ENCODE measurements at regions not wholly inside any gene's neighbourhood (a gene's known extent, or its start where the extent isn't known, plus 50 kb on each side); places are given as distances from the start of the nearest gene placed in this dataset.
"Not testable (repeated sequence)": the region's sequence is repeated elsewhere in the genome, so short reads cannot be mapped to it uniquely, and the experiment has no call there.

DNA sequence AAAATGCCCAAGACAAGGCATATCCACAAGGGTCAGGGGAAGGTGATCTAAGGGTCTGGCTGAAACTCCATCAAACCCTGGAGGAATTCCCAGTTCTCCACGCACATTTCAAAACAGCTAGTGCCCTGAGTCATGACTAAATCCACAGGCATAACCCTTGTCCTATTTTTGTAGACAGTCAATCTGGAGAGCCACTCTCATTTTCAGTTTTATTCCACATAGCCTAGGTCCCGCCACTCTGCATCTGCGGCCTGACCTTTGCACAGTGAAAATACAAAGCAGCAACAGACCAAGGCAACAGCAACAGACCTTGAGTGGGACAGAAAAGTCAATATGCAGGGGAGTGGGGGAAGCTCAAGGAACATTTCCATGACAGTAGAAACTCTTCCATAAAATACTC lies 201.4 kb upstream of the NPVF start:
- peak overlapping the region in 1 of 21 experiments; percentile 39 for H3K27ac ChIP-seq
- H3K4me3 ChIP-seq: no peak overlapping the region

DNA sequence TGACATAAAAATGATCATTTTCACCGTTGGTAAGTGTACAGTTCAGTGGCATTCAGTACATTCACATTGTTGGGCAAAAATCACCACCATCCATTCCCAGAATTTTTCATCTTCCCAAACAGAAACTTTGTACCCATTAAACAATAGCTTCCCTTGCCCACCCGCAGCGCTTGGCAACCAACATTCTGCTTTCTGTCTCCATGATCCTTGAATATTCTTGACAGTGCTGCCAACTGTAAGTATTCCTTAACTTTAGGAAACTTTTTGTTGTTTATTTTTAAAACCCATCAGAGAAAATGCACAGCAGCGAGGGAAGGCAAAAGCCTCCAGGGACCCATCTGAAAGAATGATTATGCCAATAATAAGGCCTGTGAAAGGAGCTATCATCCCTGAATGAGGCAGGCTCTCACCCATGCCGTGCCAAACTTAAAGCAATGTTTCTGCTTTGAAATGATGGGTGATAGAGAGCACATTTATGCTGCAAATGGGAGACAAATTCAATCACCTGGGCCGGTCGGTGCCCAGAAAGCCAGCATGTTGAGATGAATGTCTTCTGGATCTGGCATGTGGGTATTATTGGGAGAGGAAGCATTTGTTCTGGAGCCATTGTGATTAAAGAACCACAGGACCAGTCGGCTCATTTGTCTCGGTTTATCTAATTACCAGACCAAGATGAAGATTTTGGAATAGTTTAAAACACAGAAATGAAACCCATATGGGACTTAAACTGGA lies 202.1 kb upstream of the NPVF start:
- H3K27ac ChIP-seq: peak overlapping the region in 1 of 21 experiments; percentile 39
- H3K4me3 ChIP-seq: no peak overlapping the region

GRCh38 chr7:25431956-25432450 lies 203.7 kb upstream of the NPVF start:
- no peak overlapping the region for H3K27ac ChIP-seq
- no peak overlapping the region for H3K4me3 ChIP-seq

DNA sequence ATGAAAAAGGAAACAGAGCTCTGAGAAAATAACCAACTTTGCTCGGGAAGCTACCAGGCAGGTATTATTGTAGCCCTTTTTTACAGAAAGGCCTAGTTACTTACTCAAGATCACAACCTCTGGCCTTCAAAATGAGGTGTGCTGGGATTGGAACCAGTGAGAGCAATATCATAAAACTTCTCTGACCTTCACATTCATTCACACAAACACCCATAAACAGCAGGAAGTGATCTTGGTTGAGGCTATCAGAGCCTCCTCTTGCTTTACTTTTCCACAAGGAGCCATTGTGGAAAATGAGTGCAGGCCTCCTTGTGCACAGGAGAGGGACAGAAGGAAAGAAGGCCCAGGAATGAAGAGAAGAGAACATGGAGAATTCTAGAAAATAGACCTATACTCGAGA lies 204.5 kb upstream of the NPVF start:
- Histone ChIP-seq H3K4me3 (no peak overlapping the region), H3K27ac (no peak overlapping the region)

GRCh38 chr7:25436413-25436812 lies 208.1 kb upstream of the NPVF start:
- Histone ChIP-seq H3K4me3 (no peak overlapping the region), H3K27ac (no peak overlapping the region)

DNA sequence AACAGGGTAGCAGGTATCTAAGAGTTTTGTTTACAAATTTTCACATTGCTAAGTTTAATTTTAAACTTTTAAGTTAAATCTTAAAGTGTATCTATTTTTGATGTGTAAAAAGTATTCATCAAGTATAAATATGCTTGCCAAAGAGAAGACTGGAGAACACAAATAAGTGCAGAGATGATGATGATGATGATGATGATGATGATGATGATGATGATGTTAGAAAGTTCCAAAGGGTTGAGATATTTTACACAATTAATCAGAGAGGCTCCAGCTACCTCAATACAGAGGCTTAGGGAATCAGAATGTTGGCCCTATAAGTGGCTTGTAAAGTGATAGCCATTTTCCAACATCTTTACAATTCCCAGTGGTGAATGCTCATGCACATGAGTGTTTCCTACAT lies 209.0 kb upstream of the NPVF start:
- H3K4me3 ChIP-seq: no peak overlapping the region
- no peak overlapping the region for H3K27ac ChIP-seq

- no peak overlapping the region for H3K4me3 ChIP-seq
Observed at GRCh38 chr7:25444991-25445390, 216.7 kb upstream of the NPVF start.

GRCh38 chr7:25448301-25448700 lies 220.0 kb upstream of the NPVF start:
- no peak overlapping the region for H3K4me3 ChIP-seq
- no peak overlapping the region for H3K27ac ChIP-seq

More at GRCh38 chr7:25444991-25445390, 216.7 kb upstream of the NPVF start:
- H3K27ac ChIP-seq: no peak overlapping the region

DNA sequence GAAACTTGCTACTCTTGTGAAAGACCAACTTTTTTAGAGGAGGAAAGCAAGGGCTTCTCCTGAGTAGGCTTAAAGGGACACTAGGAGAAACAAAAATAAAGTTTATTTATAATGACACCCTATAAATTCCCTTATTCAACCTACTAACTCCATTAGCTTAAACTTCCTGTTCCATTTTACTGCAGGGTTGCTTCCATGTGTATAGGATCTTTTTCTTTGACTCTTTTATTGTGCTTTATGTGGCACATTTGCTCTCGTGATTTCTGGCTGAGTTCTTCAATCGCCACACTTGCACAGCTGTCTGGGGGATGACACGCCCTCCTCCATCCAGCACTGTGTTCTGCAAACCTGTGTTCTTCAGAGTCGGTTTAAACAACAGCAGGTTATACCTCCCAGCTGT lies 225.7 kb upstream of the NPVF start:
- Histone ChIP-seq H3K4me3 (no peak overlapping the region), H3K27ac (no peak overlapping the region)

GRCh38 chr7:25454562-25455041 lies 226.3 kb upstream of the NPVF start:
- Histone ChIP-seq H3K4me3 (no peak overlapping the region), H3K27ac (no peak overlapping the region)

DNA sequence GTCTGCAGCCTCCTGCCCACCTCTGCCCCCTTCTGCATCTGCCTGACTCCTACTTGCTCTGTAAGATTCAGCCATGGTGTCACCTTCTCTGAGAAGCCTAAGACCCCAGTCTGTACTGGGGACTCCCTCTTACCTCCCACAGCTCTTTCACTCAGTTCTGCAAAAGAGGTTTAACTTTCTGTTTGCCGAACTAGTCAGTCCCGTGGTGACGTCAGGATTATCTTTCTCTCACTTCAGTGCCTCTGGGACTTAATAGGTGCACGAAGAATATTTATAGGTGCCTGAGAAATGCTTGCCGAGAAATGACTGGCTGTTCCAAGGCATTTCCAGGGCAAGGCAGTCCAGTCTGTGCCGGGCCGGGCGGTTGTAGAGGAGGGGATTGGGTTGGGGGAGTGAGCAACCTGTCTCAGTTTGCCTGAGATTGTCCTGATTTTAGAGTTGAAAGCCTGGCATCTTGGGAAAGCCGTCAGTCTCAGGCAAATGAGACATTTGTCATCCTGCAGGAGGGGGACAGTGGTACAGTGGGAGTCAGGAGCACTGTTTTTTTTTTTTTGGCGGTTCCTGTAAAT lies 227.5 kb upstream of the NPVF start:
- Histone ChIP-seq H3K27ac (no peak overlapping the region), H3K4me3 (no peak overlapping the region)

DNA sequence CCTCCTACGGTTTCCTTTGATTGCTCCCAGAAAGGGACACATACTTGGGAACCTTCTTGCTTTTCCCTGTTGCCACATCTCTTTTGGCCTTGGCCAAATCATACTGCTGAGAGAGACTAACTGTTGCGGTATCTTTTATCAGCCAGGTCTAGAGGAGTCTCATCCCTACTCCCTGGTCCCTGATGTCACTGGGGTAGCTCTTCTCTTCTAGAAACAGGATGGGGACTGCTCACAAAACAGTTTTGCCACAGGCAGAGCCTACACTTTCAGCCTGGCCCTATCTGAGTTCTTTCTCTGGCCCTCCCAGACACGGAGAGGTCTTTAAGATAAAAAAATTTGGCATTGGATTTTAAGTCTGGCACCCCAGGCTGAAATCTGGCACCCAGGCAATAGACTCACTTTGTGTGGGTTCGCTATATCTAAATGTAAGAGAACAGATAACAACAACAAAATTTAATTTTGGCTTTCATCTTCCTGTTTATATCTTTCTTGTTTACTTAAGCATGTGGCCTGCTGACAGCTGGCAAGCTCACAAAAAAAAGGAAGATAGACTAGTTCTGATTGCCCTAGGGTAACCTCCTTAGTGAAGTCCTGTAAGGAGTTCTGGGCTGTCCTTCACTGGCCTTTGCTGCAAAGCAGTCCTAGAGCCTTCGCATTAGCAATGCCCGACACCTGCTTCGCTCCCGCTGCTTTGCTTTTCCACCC lies 228.3 kb upstream of the NPVF start:
- Histone ChIP-seq H3K27ac (no peak overlapping the region), H3K4me3 (no peak overlapping the region)

DNA sequence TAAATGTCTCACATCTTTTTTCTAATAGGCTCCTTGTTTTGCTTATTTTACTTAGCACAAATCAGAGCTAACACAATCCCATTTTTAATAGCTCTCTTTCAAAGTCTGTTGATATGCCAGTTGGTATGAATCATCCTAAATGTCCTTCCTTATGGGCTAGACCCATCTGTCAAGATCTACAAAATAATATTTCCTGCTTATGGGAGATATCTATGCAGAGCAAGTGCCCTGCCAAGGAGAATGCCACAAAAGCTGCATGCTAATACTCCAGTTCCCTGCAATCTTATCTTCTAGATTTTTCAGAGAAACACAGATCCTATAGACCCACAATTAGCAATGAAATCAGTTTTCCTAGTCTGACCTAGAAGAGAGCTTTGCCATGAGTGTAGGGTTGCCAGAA lies 230.8 kb upstream of the NPVF start:
- H3K27ac ChIP-seq: no peak overlapping the region
- no peak overlapping the region for H3K4me3 ChIP-seq

DNA sequence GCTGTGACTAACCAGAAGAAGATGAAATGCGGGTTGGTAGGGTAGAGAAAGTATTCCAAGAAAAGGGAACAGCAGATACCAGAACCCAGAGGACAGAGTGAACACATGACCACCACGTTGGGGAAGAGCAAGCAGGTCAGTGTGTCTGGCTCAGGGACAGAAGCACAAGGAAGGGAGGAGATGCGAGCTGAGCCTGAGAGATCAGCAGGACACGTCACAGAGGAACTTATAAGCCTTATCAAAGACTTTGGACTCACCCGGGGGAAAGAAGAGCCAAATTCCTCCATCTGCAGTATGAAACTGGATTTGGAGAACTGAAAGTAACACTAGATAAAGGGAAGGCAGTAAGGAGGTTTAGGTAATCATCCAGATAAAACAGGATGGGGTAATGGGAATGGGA lies 232.1 kb upstream of the NPVF start:
- H3K4me3 ChIP-seq: no peak overlapping the region
- no peak overlapping the region for H3K27ac ChIP-seq

DNA sequence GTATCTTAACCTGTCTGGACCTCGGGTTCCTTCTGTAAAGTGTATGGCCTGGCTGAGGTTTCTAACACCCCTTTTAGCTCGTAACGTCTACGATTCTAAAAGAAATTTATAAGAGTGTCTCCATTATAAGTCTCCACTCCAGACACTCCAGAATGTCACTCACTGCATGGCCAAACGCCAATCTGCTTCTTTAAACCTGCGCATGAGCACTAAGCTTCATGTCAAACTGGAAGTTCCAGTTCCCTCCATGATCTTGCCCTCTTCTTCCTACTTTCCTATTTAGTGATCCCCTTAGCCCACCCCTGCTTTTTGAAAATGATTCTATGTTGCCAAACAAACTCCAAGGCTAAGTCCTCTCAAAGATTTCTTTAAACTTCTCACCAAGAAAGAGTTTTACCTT lies 241.4 kb upstream of the NPVF start:
- no peak overlapping the region for H3K27ac ChIP-seq

DNA sequence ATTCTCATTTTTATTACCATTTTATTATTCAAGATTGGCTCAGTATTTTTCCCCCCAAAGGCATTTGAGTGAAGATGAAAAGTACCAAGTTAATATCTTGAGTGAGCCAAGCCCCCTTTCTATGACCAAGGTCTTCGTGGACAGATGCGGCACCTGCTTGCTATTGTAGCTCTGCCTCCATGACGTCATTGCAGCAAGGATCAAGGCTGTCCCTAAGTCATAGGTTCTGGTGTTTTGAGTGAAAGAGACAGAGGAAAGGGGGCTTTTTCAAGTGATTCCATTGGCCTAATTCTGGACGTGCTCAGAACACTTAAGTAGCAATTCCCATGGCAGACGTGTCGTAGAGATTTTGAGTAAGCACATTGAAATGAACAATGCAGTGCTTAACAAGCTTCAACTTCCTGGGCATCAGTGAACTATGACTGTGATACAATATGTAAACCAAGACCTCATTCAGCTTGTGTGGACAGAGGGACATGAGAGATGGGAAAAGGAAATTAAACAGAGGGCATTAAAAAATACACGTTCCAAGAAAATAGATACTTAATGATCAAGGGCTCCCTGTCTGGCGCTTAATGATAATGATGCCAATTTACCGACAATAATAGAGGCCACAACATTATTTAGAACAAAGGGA lies 248.7 kb upstream of the NPVF start:
- Histone ChIP-seq H3K4me3 (no peak overlapping the region), H3K27ac (no peak overlapping the region)

More for the DNA sequence above, 241.4 kb upstream of the NPVF start:
- H3K4me3 ChIP-seq: no peak overlapping the region

GRCh38 chr7:25478221-25478620 lies 249.9 kb upstream of the NPVF start:
- H3K4me3 ChIP-seq, H3K27ac ChIP-seq: not testable (repeated sequence)

DNA sequence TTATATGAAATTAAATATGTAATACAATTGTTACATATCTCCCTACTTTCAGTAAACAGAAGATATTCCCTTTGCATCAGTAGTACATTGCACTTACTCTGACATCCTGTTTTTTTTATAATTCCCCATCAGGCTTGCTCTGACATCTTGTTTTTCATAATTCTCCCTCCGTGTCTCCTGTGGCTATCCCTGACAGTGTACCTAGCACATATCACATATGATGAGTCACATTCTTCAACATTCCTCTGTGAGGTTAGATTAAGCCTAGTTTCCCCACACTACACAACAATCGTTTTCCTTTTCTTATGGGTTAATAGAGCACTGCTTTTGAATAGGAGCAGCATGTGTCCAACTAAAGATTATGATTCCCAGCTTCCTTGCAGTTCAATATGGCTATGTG lies 250.6 kb upstream of the NPVF start:
- Histone ChIP-seq H3K27ac (no peak overlapping the region), H3K4me3 (no peak overlapping the region)

- Histone ChIP-seq H3K27ac (no peak overlapping the region), H3K4me3 (no peak overlapping the region)
Observed at GRCh38 chr7:25481891-25482290, 253.6 kb upstream of the NPVF start.

DNA sequence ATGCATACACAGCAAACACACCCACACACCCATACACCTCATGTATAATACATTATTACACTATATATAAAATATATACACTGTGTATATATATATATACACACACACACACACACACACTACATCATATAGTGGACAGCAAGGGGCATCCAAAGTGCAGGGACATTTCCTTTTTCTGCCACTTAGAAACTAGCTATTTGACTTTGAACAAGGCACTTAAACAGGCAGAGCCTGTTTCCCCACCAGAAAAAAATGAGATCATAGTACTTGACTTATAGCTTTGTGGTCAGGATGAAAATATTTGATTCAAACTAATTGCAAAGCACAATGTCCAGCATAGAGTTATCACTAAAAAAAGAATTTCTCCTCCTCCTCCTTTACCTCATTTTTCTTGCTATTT lies 254.3 kb upstream of the NPVF start:
- no peak overlapping the region for H3K27ac ChIP-seq

More for the DNA sequence above, 254.3 kb upstream of the NPVF start:
- H3K4me3 ChIP-seq: no peak overlapping the region
